CMK (cell line): ENCODE measurements at regions not wholly inside any gene's neighbourhood (a gene's known extent, or its start where the extent isn't known, plus 50 kb on each side); places are given as distances from the start of the nearest gene placed in this dataset.
"Not testable (repeated sequence)": the region's sequence is repeated elsewhere in the genome, so short reads cannot be mapped to it uniquely, and the experiment has no call there.

Experiments used
- DNase-seq: peaks from one replicate; pipeline ENCODE4 v3.0.0-alpha.2; 2010; ENCODE audit warnings: low read depth

GRCh38 chr1:228869312-228869824 lies 134.1 kb downstream of the RHOU start:
- no peak for DNase-seq

GRCh38 chr1:228870041-228870713 lies 134.9 kb downstream of the RHOU start:
- DNase-seq: no peak

DNA sequence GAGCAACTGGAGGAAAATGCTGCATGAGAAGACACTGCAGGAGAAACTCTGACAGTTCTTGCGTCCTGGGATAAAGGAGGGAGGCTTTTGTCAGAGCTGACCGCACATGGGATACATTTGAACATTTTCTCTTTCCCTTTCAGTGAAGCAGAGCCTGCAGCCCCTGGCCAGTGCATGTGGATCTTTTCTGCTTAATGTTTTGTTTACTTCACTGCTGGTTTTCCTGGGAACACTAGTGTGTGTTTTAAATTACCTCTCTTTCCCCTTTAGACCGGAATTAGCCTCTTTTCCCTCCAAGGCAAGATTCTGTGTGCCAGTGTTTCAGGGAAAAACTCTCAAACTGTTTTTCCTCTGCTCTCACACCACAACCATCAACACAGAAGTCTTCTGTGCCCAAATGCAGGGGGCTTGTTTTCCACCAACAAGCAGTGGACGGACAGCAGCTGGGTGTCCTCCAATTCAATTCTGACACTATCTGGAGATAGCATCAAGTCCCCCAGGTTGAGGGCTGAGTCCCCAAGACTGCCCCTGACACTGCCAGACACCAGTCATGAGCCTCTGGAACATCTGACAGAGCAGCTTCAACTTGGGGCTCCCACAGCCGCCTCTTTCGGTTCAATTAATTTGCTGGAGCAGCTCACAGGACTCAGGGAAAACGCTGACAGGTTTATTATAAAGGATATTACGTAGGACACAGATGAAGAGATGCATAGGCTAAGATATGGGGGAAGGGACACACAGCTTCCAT lies 136.2 kb downstream of the RHOU start:
- DNase-seq: no peak

GRCh38 chr1:228872080-228872479 lies 136.8 kb downstream of the RHOU start:
- no peak for DNase-seq

DNA sequence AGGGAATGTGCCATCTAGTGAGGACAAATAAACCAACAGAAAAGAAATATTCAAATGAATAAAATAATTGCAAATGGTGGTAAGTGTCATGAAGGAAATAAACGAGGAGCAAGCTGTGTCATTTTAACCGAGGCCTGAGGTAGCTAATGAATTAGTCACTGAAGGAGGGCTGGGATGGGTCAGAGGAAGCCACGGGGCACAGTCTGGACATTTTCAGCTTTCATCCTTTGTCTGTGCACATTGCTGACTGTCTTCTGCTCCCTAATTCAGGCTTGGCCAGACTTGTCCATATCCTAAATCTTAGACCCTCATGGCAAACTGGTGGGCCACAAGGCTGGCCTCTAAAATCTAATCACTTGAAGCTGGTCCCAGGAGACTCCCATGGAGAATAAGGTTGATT lies 138.4 kb downstream of the RHOU start:
- no peak for DNase-seq

DNA sequence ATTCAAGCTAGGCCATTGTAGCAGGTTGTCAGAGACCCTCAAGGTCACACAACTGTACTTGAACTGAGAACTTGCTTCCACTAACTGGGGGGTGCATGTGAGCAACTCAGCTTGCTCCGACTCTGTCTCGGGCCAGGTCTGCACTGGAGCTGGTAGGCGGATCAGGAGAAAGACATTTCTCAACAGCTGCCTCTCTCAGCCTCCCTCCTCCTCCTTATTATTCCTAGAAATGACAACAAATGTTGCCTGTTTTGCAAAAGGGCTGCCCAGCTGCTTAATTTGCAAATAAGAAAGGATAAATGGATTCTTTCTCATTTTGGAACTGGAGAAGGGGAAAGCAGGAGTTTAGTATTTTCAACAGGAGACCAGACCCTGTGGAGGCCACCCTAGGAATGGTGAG lies 140.5 kb downstream of the RHOU start:
- DNase-seq: no peak

GRCh38 chr1:228876187-228876586 lies 140.9 kb downstream of the RHOU start:
- DNase-seq: no peak

DNA sequence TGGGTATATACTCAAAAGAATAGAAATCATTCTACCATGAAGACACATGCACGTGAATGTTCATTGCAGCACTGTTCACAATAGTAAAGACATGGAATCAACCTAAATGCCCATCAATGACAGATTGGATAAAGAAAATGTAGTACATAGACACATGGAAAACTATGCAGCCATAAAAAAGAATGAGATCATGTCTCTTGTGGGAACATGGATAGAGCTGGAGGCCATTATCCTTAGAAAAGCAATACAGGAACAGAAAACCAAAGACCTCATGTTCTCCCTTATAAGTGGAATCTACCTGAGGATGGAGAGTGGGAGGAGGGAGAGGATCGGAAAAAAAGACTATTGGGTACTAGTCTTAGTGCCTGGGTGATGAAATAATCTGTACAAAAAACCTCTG lies 143.9 kb downstream of the RHOU start:
- DNase-seq: no peak

DNA sequence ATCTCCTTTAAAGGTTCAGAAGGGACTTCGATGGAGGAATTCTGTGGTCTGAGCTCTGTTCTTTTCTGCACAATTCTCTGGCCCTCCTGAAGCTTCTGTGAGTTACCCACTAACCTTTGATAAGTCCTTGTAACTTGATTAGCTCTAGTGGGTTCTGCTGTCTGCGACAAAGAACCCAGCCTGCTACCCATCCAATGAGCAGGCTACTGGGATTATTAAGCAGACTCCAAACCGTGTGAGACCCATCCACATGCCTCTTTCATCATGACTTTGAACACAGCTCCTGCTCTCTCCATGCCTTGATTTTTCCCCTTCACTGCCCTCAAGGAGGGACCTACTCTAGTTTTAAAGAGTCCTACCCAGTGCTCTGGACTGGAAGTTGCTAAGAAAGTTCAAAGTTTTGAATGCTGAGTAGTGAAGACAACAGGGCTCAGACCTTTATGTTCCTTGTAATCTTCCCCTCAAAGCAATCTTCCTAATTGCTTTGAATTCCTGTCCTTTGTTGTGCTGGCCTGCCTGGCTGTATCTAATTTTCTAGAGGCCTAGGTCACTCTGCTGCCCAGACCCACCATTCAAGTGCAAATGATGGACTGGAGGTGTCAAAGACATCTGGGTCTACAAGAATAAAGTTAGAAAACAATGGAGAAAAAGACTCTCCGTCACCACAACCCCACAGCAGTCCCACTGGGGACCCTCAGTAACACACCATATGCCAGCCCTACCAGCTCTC lies 146.9 kb downstream of the RHOU start:
- no peak for DNase-seq

DNA sequence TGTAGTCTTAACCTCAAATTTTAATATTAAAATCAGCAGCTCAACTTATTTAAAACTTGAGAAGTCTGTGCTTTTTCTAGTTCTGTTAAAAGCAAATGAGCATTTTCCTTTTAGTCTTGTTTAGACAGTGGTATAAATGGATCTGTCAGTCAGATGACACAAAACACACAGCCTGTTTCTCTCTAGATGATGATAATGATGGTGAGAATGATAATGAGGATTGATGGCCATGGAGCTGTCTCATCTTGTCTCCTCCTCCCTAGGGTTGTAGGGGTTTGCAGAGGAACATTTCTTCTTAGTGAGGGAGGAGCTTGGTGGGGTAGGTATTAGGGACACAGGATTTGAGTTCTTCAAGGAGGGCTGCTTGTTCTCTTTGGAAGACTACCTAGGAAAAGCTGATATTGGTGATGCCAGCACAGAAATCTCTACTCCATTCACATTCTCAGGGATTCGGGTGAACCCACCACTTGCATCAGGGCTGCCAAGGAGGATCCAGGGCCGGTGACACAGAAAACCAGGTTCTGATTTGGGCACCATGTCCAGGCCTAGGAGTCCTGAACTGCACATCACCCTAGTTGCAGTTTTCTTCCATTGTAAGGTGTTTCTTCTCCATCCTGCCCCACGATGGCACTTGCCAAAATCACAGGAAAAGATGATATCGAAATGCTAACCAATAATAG lies 147.6 kb downstream of the RHOU start:
- no peak for DNase-seq

- no peak for DNase-seq
Observed at GRCh38 chr1:228883535-228883934, 148.3 kb downstream of the RHOU start.

GRCh38 chr1:228884196-228884595 lies 148.9 kb downstream of the RHOU start:
- no peak for DNase-seq

- DNase-seq: no peak
Observed at GRCh38 chr1:228884615-228885566, 149.6 kb downstream of the RHOU start.

DNA sequence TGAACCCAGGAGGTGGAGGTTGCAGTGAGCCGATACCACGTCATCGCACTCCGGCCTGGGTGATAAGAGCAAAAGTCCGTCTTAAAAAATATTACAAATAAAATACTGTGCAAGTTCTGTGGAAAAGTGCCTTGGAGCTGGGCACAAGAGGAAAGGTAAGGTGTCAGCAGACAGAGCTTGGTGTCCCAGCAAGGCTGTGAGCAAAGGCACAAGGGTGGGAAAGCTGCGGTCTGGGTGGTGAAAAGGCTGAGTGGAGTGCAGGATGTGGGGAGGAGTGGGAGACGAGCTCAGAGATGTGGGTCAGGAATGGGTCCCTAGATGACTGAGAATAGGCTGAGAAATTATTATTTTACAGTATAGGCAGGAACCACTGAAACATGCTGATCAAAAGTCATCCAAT lies 150.6 kb downstream of the RHOU start:
- no peak for DNase-seq

GRCh38 chr1:228887101-228887500 lies 151.8 kb downstream of the RHOU start:
- no peak for DNase-seq

- no peak for DNase-seq
Observed at GRCh38 chr1:228887960-228888359, 152.7 kb downstream of the RHOU start.

- no peak for DNase-seq
Observed at GRCh38 chr1:228889289-228889688, 154.0 kb downstream of the RHOU start.

GRCh38 chr1:228891272-228892034 lies 156.2 kb downstream of the RHOU start:
- DNase-seq: no peak

GRCh38 chr1:228892200-228892599 lies 156.9 kb downstream of the RHOU start:
- not testable (repeated sequence) for DNase-seq

DNA sequence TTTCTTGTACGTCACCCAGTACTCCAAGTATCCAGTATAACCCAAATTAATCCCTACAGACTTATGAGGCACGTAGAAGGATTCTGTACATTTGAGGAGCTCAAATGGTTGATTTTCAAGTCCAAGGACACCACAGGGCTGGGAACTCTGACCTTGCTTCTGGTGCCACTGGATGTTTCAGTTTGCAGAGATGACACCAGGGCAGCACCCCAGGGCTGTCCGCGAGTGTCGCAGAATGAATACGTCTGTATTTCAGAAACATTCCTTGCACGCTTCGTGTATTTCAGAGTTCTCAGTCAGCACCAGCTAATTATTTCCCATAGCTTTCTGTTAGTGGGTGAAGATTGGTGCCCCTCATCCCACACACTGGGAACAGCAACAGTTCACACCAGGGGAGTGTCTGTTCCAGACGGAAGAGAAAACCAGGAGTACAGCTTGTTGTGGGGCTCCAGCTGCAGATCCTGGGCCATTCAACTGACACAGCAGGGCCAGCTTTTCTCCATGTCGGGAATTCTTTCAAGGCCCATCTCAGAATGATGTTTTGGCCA lies 159.2 kb downstream of the RHOU start:
- no peak for DNase-seq
